Epithelial cell of esophagus (primary cell): ENCODE measurements at regions not wholly inside any gene's neighbourhood (a gene's known extent, or its start where the extent isn't known, plus 50 kb on each side); places are given as distances from the start of the nearest gene placed in this dataset.

Experiments
- DNase-seq: peaks from one replicate; pipeline ENCODE4 v3.0.0; 2010; ENCODE audit warnings: low read depth
- H3K4me3 ChIP-seq: 2 replicates; pipeline ENCODE4 v1.5.1; 2011; ENCODE audit warnings: mild to moderate bottlenecking, low read length, control low read depth
- TF ChIP-seq, protein P1 (sequence below): IDR thresholded peaks from 2 replicates; pipeline ENCODE4 v1.5.1; 2011; ENCODE audit warnings: low read depth, mild to moderate bottlenecking, low read length, control low read depth, inconsistent platforms; ENCODE audit not compliant: insufficient read depth; ENCODE audit errors: missing control alignments

DNA sequence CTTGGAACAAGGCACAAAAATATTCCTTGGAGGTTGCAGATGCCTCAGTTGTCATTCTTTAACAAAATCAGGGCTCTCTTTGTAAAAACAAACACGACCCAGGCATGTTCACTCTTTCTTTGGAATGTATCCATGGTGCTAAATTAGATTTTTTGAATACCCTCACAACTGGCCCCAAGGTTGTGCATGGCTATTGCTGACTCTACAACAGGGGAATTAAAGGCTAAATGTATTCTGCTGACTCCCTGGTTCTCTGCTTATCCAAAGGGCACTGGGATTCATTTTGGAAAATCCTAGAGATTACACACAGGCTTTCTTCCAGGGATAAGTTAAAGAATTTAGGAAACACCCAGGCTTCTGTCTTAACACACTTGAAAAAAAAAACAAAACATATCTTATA is 332.5 kb downstream of the WDR11 start:
- H3K4me3 ChIP-seq: no peak overlapping the region
- TF ChIP-seq, protein P1, sequence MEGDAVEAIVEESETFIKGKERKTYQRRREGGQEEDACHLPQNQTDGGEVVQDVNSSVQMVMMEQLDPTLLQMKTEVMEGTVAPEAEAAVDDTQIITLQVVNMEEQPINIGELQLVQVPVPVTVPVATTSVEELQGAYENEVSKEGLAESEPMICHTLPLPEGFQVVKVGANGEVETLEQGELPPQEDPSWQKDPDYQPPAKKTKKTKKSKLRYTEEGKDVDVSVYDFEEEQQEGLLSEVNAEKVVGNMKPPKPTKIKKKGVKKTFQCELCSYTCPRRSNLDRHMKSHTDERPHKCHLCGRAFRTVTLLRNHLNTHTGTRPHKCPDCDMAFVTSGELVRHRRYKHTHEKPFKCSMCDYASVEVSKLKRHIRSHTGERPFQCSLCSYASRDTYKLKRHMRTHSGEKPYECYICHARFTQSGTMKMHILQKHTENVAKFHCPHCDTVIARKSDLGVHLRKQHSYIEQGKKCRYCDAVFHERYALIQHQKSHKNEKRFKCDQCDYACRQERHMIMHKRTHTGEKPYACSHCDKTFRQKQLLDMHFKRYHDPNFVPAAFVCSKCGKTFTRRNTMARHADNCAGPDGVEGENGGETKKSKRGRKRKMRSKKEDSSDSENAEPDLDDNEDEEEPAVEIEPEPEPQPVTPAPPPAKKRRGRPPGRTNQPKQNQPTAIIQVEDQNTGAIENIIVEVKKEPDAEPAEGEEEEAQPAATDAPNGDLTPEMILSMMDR: no peak
- DNase-seq: no peak

- H3K4me3 ChIP-seq: no peak overlapping the region
- TF ChIP-seq, protein P1: no peak
- no peak for DNase-seq
These were observed 334.8 kb downstream of the WDR11 start for GRCh38 chr10:121185816-121186455.

GRCh38 chr10:121187391-121187790 is 336.2 kb downstream of the WDR11 start:
- TF ChIP-seq, protein P1: no peak
- H3K4me3 ChIP-seq: no peak overlapping the region
- no peak for DNase-seq

GRCh38 chr10:121188005-121188404 is 336.8 kb downstream of the WDR11 start:
- TF ChIP-seq, protein P1: peak; percentile 20
- DNase-seq: peak; percentile 49
- H3K4me3 ChIP-seq: no peak overlapping the region

DNA sequence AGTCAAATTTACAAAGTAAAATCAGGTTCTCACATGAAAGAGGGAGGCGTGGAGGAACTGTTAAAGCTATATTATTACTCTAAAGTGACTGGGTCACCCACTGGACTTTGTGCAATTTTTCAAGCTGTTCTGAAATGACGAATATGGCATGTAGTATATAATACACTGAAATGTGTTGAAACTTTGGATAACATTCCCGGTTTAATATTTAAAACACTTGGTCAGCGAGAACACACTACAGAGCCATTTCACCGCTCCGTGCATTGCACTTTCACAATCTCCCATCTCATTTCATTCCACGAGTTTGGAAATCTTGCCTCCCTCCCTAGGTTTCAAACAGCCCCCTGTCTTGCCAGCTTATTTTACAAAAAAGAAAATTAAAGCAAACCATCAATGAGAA is 337.9 kb downstream of the WDR11 start:
- no peak for DNase-seq
- no peak overlapping the region for H3K4me3 ChIP-seq
- TF ChIP-seq, protein P1: no peak

- peak; percentile 14 for DNase-seq
These were observed 343.7 kb downstream of the WDR11 start for GRCh38 chr10:121194696-121195523.

More at GRCh38 chr10:121194696-121195523, 343.7 kb downstream of the WDR11 start:
- TF ChIP-seq, protein P1: no peak
- H3K4me3 ChIP-seq: no peak overlapping the region
